Brain microvascular endothelial cell (primary cell): ENCODE measurements at regions not wholly inside any gene's neighbourhood (a gene's known extent, or its start where the extent isn't known, plus 50 kb on each side); places are given as distances from the start of the nearest gene placed in this dataset.

Experiments
- DNase-seq: peaks from one replicate; pipeline ENCODE4 v3.0.0-alpha.2; 2020
- H3K27ac ChIP-seq: fragments of 250-450 bp; sonication (Bioruptor Pico); 2 replicates; pipeline ENCODE4 v1.5.1; 2020; ENCODE audit warnings: mild to moderate bottlenecking, moderate library complexity
- H3K27me3 ChIP-seq: fragments of 250-450 bp; sonication (Bioruptor Pico); replicated peaks from 2 replicates; pipeline ENCODE4 v1.5.1; 2020; ENCODE audit warnings: mild to moderate bottlenecking
- H3K36me3 ChIP-seq: fragments of 250-450 bp; sonication (Bioruptor Pico); replicated peaks from 2 replicates; pipeline ENCODE4 v1.5.1; 2020; ENCODE audit warnings: mild to moderate bottlenecking
- H3K4me3 ChIP-seq: 2 replicates; pipeline ENCODE4 v1.5.1; 2011; ENCODE audit warnings: low read depth, mild to moderate bottlenecking, control low read depth, low read length, moderate library complexity
- in situ Hi-C: cut with HindIII; loops from 2 replicates; pipeline ENCODE4 v1.10.0; 2017; ENCODE audit warnings: low sequenced_read_pairs, low pct_ligation_motif_present
- TF ChIP-seq, protein P1 (sequence below): IDR thresholded peaks from 2 replicates; pipeline ENCODE4 v1.5.1; 2011; ENCODE audit warnings: low read depth, mild to moderate bottlenecking, moderate library complexity, low read length, control low read depth, inconsistent platforms; ENCODE audit errors: missing control alignments

DNA sequence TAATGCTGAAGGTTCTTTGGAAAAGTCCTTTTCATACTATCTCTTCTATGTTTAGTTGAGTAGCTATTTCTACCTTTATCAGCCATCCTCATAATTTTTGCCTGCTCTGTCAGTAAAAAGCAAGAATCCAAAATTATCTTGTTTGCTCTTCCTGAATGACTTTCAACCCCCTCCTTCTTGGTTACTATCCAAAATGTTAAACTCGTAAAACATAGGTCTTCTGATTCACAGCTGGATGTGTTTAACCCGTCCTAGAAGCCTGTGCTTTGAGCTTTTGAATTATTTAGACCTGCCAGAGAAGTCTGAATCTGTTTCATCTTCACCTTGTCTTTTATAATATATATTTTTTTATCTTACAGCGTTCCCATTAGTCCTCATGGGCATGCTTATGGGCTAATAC is 136.4 kb upstream of the MDFIC start:
- TF ChIP-seq, protein P1, sequence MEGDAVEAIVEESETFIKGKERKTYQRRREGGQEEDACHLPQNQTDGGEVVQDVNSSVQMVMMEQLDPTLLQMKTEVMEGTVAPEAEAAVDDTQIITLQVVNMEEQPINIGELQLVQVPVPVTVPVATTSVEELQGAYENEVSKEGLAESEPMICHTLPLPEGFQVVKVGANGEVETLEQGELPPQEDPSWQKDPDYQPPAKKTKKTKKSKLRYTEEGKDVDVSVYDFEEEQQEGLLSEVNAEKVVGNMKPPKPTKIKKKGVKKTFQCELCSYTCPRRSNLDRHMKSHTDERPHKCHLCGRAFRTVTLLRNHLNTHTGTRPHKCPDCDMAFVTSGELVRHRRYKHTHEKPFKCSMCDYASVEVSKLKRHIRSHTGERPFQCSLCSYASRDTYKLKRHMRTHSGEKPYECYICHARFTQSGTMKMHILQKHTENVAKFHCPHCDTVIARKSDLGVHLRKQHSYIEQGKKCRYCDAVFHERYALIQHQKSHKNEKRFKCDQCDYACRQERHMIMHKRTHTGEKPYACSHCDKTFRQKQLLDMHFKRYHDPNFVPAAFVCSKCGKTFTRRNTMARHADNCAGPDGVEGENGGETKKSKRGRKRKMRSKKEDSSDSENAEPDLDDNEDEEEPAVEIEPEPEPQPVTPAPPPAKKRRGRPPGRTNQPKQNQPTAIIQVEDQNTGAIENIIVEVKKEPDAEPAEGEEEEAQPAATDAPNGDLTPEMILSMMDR: no peak
- DNase-seq: no peak
- no peaks in the 10 kb centered on the region for H3K27me3 ChIP-seq
- no peak overlapping the region for H3K27ac ChIP-seq
- H3K36me3 ChIP-seq: no peaks in the 10 kb centered on the region
- no peak overlapping the region for H3K4me3 ChIP-seq
- in situ Hi-C loops: no loop called here

DNA sequence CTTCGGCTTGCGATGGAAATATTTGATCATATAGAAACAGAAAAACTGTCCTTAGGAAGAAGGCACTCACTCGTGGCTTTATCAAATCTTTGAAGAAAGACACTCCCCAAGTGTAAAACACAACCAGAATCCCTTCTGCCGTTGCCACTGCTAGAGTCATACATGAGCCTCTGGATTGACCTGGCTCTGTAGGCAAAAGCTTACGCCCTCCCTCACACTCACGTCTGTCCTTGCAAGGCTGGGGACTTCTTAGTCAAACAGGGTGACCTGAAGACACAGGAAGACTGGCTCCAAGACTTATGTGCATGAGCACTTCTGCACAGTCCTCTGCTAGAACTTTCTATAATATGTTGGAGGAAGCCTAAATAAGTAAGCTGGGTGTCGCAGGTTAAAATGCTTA is 135.4 kb upstream of the MDFIC start:
- Histone ChIP-seq H3K27me3 (no peaks in the 10 kb centered on the region), H3K4me3 (no peak overlapping the region), H3K36me3 (no peaks in the 10 kb centered on the region), H3K27ac (no peak overlapping the region)
- TF ChIP-seq, protein P1: no peak
- DNase-seq: no peak
- in situ Hi-C loops: no loop called here

DNA sequence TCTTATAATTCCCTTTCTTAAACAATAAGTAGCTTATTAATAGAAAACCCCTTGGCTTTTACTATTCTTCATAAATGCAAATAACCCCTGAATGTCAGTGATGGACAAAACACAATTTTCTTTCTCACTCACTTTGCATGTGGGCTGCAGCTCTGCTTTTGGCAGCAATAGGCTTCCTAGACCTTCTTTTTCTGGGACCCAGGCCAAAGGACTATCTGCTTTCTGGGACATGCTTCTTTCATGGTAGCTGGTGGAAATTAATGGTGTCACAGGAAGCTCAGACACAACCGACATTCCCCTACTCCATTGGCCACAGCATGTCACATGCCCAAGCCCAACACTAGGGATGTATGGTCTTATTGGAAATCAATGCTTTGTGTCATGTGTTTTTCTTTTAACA is 134.3 kb upstream of the MDFIC start:
- TF ChIP-seq, protein P1: no peak
- H3K4me3 ChIP-seq: no peak overlapping the region

DNA sequence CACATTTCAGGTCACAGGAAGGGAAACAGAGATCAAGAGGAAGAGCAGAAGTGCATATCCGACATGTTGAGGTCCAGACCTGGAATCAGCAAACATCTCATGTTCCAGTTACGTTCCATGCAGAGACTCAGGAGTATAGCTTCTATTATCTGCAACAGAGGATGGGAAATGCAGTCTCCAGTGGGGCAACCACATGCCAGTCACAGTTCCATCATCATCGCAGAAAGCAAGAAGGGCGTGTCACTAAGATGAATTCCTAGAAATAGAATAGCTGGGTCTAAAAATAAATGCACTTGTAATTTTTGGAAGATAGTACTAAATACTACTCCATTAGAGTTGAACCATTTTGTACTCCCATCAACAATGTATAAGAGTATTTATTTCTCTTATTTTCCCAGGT is 133.2 kb upstream of the MDFIC start:
- H3K27me3 ChIP-seq: no peaks in the 10 kb centered on the region
- TF ChIP-seq, protein P1: no peak
- DNase-seq: no peak
- no peak overlapping the region for H3K4me3 ChIP-seq
- in situ Hi-C loops: no loop called here
- H3K27ac ChIP-seq: no peak overlapping the region
- H3K36me3 ChIP-seq: no peaks in the 10 kb centered on the region

More for the DNA sequence above, 134.3 kb upstream of the MDFIC start:
- in situ Hi-C loops: no loop called here
- no peak for DNase-seq
- H3K27me3 ChIP-seq: no peaks in the 10 kb centered on the region
- no peak overlapping the region for H3K27ac ChIP-seq
- H3K36me3 ChIP-seq: no peaks in the 10 kb centered on the region

DNA sequence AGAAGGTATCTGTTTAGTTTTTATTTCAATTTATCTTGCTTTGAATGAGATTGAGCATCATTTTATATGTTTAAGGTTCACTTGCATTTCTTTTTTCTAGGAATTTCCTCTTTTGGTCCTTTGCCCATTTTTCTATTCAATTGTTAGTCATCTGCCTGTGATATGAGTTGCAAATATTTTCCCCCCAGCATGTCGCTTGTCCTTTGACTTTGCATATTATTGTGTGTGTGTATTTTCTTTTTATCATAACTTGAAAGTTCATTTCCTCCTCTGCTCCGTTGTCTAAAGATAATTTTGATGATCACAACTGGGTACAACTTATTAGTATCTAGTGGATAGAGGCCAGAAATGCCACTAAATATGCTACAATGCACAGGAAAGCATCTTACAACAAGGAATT is 132.7 kb upstream of the MDFIC start:
- Histone ChIP-seq H3K27me3 (no peaks in the 10 kb centered on the region), H3K4me3 (no peak overlapping the region), H3K27ac (peak overlapping the region; percentile 67), H3K36me3 (no peaks in the 10 kb centered on the region)
- DNase-seq: peak; percentile 40
- TF ChIP-seq, protein P1: no peak
- in situ Hi-C loops: no loop called here

DNA sequence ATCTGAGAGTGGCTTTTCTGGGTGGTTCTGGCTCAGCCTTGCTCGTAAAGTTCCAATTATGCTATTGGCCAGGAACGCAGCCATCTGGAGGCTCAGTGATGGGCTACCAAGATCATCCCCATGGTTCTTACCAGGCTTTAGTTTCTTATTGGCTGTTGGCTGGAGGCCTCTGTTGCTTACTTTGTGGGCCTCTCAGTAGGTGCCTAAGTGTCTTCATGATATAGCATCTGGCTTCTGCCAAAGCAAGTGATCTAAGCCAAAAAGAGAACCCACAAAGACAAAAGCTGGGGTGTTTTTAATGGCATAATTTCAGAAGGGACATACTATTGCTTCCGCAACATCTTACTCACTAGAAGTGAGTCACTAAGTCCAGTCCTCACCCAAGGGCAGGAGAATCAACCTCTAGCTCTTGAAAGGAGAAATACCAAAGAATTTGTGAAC is 132.0 kb upstream of the MDFIC start:
- no peak overlapping the region for H3K4me3 ChIP-seq
- in situ Hi-C loops: no loop called here
- TF ChIP-seq, protein P1: no peak
- peak; percentile 89 for DNase-seq
- peak overlapping the region; percentile 67 for H3K27ac ChIP-seq
- H3K36me3 ChIP-seq: no peaks in the 10 kb centered on the region
- no peaks in the 10 kb centered on the region for H3K27me3 ChIP-seq
